HG03460 (cell line): ENCODE measurements at regions not wholly inside any gene's neighbourhood (a gene's known extent, or its start where the extent isn't known, plus 50 kb on each side); places are given as distances from the start of the nearest gene placed in this dataset.
"Not testable (repeated sequence)": the region's sequence is repeated elsewhere in the genome, so short reads cannot be mapped to it uniquely, and the experiment has no call there.

Source experiments
- ATAC-seq: cut with Tn5 transposase; IDR thresholded peaks from one replicate; pipeline ENCODE4 v1.9.1; 2021; ENCODE audit not compliant: unreplicated experiment

GRCh38 chr5:116947691-116948528 lies 373.3 kb upstream of the SEMA6A start:
- ATAC-seq = peak; percentile 100

GRCh38 chr5:116945613-116946382 lies 371.2 kb upstream of the SEMA6A start:
- ATAC-seq = not testable (repeated sequence)

GRCh38 chr5:116944183-116944582 lies 369.6 kb upstream of the SEMA6A start:
- no peak for ATAC-seq

- ATAC-seq = no peak
Observed at GRCh38 chr5:116942622-116943021, 368.0 kb upstream of the SEMA6A start.

GRCh38 chr5:116939641-116940040 lies 365.0 kb upstream of the SEMA6A start:
- ATAC-seq = no peak

- ATAC-seq = no peak
Observed at GRCh38 chr5:116938488-116938887, 363.9 kb upstream of the SEMA6A start.

- ATAC-seq = no peak
Observed at GRCh38 chr5:116935561-116936162, 361.0 kb upstream of the SEMA6A start.

- no peak for ATAC-seq
Observed at GRCh38 chr5:116930616-116931015, 356.0 kb upstream of the SEMA6A start.

GRCh38 chr5:116923344-116923743 lies 348.7 kb upstream of the SEMA6A start:
- no peak for ATAC-seq

GRCh38 chr5:116922532-116922931 lies 347.9 kb upstream of the SEMA6A start:
- ATAC-seq = no peak

- ATAC-seq = no peak
Observed at GRCh38 chr5:116914869-116915504, 340.4 kb upstream of the SEMA6A start.

GRCh38 chr5:116912221-116912620 lies 337.6 kb upstream of the SEMA6A start:
- ATAC-seq = no peak

- no peak for ATAC-seq
Observed at GRCh38 chr5:116911074-116911473, 336.5 kb upstream of the SEMA6A start.

GRCh38 chr5:116908537-116908936 lies 333.9 kb upstream of the SEMA6A start:
- ATAC-seq = peak; percentile 64

- no peak for ATAC-seq
Observed at GRCh38 chr5:116905885-116906284, 331.3 kb upstream of the SEMA6A start.

- no peak for ATAC-seq
Observed at GRCh38 chr5:116900793-116901192, 326.2 kb upstream of the SEMA6A start.

GRCh38 chr5:116898917-116899316 lies 324.3 kb upstream of the SEMA6A start:
- ATAC-seq = no peak

- no peak for ATAC-seq
Observed at GRCh38 chr5:116897291-116897690, 322.7 kb upstream of the SEMA6A start.

GRCh38 chr5:116896001-116896400 lies 321.4 kb upstream of the SEMA6A start:
- no peak for ATAC-seq

GRCh38 chr5:116892993-116893392 lies 318.4 kb upstream of the SEMA6A start:
- ATAC-seq = no peak

- no peak for ATAC-seq
Observed at GRCh38 chr5:116887104-116887503, 312.5 kb upstream of the SEMA6A start.
